Activated CD8-positive, alpha-beta T cell treated with anti-CD3 and anti-CD28 coated beads for 36 hours (primary cell): ENCODE measurements at regions not wholly inside any gene's neighbourhood (a gene's known extent, or its start where the extent isn't known, plus 50 kb on each side); places are given as distances from the start of the nearest gene placed in this dataset.

ENCODE experiments used
- ATAC-seq: fragments of 200-7000 bp; cut with Tn5 transposase; one replicate; pipeline ENCODE4 v1.10.0; 2021; ENCODE audit warnings: mild to moderate bottlenecking, moderate library complexity
- CTCF ChIA-PET: fragments of 350-600 bp; sonication (Branson Sonifier 250); formaldehyde crosslinking; loops from one replicate; lab custom pipeline; 2021; ENCODE audit warnings: antibody characterized with exemption; lab: Charles Lee
- POLR2A ChIA-PET: fragments of 350-600 bp; sonication (Branson Sonifier 250); formaldehyde crosslinking; loops from one replicate; lab custom pipeline; 2021; ENCODE audit warnings: antibody characterized with exemption; lab: Charles Lee
- DNase-seq: peaks from one replicate; pipeline ENCODE4 v3.0.0-alpha.2; 2020
- H3K27ac Mint-ChIP-seq: one replicate; pipeline ENCODE4 v1.8.0; 2021; ENCODE audit warnings: mild to moderate bottlenecking, mixed read lengths
- H3K27me3 Mint-ChIP-seq: one replicate; pipeline ENCODE4 v1.8.0; 2021; ENCODE audit warnings: mixed read lengths
- H3K36me3 Mint-ChIP-seq: one replicate; pipeline ENCODE4 v1.8.0; 2021; ENCODE audit warnings: low read depth, mixed read lengths
- H3K4me1 Mint-ChIP-seq: one replicate; pipeline ENCODE4 v1.8.0; 2021; ENCODE audit warnings: low read depth, mixed read lengths
- H3K4me3 Mint-ChIP-seq: one replicate; pipeline ENCODE4 v1.8.0; 2021; ENCODE audit warnings: mild to moderate bottlenecking, moderate library complexity, mixed read lengths
- H3K9me3 Mint-ChIP-seq: one replicate; pipeline ENCODE4 v1.8.0; 2021; ENCODE audit warnings: mixed read lengths
- intact Hi-C: fragments of 100-400 bp; cut with micrococcal nuclease; formaldehyde crosslinking; loops from one replicate; pipeline ENCODE4 v1.10.0; 2022
- TF ChIP-seq, protein P1 (sequence below): fragments of 200-600 bp; IDR thresholded peaks from one replicate; pipeline ENCODE4 v1.8.0; 2022; ENCODE audit warnings: antibody characterized with exemption, mild to moderate bottlenecking

DNA sequence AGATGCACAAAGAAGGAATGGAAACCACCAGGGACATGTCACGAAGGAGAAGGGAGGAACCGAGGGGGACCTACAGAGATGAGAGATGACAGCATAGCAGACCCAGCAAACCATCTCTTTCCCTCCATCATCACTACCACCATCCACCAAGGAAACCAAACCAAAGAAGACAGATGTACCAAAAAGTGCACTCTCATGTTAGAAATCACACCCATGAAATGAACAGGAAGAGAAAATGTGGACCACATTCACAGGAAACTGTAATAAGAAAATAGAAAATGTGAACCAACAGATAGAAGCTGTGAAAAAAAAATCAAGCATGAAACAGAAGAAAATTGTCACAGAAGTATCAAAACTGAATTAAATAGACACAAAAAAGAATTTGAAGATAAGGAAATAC, 672.7 kb downstream of the QKI start:
- ChIA-PET POLR2A (no interaction called here), CTCF (no interaction called here)
- TF ChIP-seq, protein P1, sequence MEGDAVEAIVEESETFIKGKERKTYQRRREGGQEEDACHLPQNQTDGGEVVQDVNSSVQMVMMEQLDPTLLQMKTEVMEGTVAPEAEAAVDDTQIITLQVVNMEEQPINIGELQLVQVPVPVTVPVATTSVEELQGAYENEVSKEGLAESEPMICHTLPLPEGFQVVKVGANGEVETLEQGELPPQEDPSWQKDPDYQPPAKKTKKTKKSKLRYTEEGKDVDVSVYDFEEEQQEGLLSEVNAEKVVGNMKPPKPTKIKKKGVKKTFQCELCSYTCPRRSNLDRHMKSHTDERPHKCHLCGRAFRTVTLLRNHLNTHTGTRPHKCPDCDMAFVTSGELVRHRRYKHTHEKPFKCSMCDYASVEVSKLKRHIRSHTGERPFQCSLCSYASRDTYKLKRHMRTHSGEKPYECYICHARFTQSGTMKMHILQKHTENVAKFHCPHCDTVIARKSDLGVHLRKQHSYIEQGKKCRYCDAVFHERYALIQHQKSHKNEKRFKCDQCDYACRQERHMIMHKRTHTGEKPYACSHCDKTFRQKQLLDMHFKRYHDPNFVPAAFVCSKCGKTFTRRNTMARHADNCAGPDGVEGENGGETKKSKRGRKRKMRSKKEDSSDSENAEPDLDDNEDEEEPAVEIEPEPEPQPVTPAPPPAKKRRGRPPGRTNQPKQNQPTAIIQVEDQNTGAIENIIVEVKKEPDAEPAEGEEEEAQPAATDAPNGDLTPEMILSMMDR, result no peak
- ATAC-seq (no peak), DNase-seq (no peak)
- Mint-ChIP-seq H3K27me3 (no peaks in the 10 kb centered on the region), H3K9me3 (peaks cover 5% of the 10 kb centered on the region), H3K4me3 (no peak overlapping the region), H3K4me1 (peaks cover 6% of the 10 kb centered on the region), H3K27ac (no peak overlapping the region), H3K36me3 (no peaks in the 10 kb centered on the region)
- intact Hi-C loops, result no loop called here

GRCh38 chr6:164086076-164086887, 671.8 kb downstream of the QKI start:
- peaks cover 6% of the 10 kb centered on the region for H3K4me1 Mint-ChIP-seq
- intact Hi-C loops, result no loop called here
- H3K27ac Mint-ChIP-seq, result no peak overlapping the region
- no peak for DNase-seq
- ChIA-PET CTCF (no interaction called here), POLR2A (no interaction called here)
- no peak for ATAC-seq
- no peaks in the 10 kb centered on the region for H3K27me3 Mint-ChIP-seq
- H3K4me3 Mint-ChIP-seq, result peak overlapping the region; percentile 10
- TF ChIP-seq, protein P1, result no peak
- H3K36me3 Mint-ChIP-seq, result no peaks in the 10 kb centered on the region
- peaks cover 5% of the 10 kb centered on the region for H3K9me3 Mint-ChIP-seq

DNA sequence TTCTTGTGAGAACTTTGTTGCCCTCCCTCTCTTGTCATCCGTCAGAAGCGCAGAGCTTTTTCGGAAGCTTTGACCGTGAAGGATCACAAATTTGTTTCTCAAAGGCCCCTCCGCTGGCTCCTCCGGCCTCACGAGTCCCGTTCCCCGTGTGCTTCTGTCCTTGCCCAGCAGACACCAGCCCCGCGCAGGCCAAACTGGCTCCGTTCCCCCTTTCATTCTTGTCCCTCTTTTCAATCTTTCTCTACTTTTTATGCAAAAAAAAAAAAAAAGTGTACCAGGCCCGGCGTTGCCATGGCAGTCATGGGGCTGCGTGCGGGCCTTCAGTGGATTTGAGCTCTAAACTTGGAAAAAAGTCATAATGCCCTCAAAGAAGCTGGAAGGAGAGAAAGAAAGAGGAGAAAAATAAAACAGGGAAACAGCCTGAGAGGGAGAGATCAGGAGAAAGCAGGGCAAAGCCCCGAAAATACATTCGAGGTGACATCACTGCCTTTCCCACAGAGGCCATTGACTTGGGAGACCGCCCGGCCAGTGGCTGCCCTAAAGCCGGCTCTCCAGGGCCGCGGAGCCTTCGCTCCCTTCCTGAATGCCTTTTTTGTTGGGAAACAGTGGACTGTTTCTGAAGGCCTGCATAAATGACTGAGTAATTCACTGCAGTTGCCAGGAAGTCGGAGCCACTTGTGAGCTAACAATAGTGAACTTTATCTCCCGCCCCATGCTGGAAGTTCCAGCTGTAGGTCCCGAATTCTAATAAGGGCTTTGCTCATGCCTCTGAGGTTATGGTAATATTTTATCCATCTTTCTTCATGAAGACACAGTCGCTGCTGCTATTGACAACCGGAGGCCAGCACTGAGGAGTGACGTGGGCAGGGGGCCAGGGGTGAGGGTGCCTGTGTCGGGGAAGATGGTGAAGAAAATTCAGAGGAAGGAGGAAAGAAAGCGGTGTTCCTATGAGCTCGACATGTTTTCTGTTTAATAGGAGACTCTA, 670.9 kb downstream of the QKI start:
- intact Hi-C loops, result no loop called here
- H3K36me3 Mint-ChIP-seq, result no peaks in the 10 kb centered on the region
- TF ChIP-seq, protein P1, result no peak
- POLR2A ChIA-PET, result no interaction called here
- CTCF ChIA-PET, result no interaction called here
- peaks cover 3% of the 10 kb centered on the region for H3K9me3 Mint-ChIP-seq
- H3K27me3 Mint-ChIP-seq, result no peaks in the 10 kb centered on the region
- peaks cover 6% of the 10 kb centered on the region for H3K4me1 Mint-ChIP-seq
- peak overlapping the region; percentile 10 for H3K4me3 Mint-ChIP-seq
- no peak for ATAC-seq
- no peak for DNase-seq
- no peak overlapping the region for H3K27ac Mint-ChIP-seq

DNA sequence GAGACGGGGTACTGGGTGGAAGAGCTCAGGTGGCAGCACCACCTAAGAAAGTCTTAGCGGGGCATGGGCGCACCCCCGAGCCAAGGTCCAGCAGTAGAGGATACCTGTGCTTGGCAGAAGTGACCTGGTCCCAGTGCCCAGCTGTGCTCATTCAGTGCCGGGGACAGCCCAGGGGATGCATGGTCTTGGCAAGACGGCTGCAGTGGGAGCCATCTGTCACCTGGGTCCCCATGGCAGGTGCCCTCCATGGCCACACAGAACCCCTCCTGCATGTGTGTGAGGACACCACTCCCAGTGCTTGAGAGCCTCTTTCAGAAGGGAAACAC, 664.7 kb downstream of the QKI start:
- POLR2A ChIA-PET, result no interaction called here
- Mint-ChIP-seq H3K27ac (no peak overlapping the region), H3K9me3 (peaks cover 3% of the 10 kb centered on the region), H3K27me3 (no peaks in the 10 kb centered on the region), H3K36me3 (no peaks in the 10 kb centered on the region), H3K4me3 (no peak overlapping the region), H3K4me1 (no peaks in the 10 kb centered on the region)
- DNase-seq, result no peak
- no peak for ATAC-seq
- TF ChIP-seq, protein P1, result no peak
- CTCF ChIA-PET, result no interaction called here
- intact Hi-C loops, result no loop called here
